NT2/D1 (cell line): ENCODE measurements at regions not wholly inside any gene's neighbourhood (a gene's known extent, or its start where the extent isn't known, plus 50 kb on each side); places are given as distances from the start of the nearest gene placed in this dataset.

Experiments
- SUZ12 ChIP-seq: IDR thresholded peaks from 2 replicates; pipeline ENCODE4 v1.6.1; 2011; ENCODE audit not compliant: insufficient read length, insufficient read depth; ENCODE audit errors: extremely low read depth
- ZNF274 ChIP-seq: IDR thresholded peaks from 2 replicates; pipeline ENCODE4 v1.6.1; 2011; ENCODE audit warnings: mild to moderate bottlenecking, low read depth, low read length

DNA sequence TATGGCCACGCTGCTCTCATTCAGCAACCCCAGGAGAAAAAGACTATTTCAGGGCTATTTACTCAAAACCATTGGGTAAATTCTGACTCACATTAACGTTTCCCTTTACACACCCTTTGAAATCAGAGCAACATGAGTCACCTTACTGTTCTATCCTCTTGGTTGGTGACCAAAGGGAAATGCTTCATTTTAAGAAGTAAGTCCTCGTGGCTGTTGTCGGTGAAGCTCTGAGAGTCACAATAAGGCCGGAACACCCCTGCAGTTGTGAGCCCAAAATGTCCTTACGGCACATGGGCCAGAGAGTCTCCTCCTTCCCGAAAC is 56.3 kb upstream of the SPRY1 start:
- TF ChIP-seq ZNF274 (no peak), SUZ12 (no peak)
